IMR-90 (cell line): ENCODE measurements at regions not wholly inside any gene's neighbourhood (a gene's known extent, or its start where the extent isn't known, plus 50 kb on each side); places are given as distances from the start of the nearest gene placed in this dataset.

Source experiments
- ATAC-seq: fragments of 200-7000 bp; cut with Tn5 transposase; 2 replicates; pipeline ENCODE4 v1.9.1; 2020; ENCODE audit warnings: low read depth, mild to moderate bottlenecking, moderate library complexity
- BruUV-seq: library from RNA; stranded (reverse); fragments of 400-500 nt; replicated peaks from 2 replicates; lab custom pipeline; 2021; lab: Mats Ljungman, UMichigan
- CTCF ChIA-PET: fragments of 300-600 bp; formaldehyde crosslinking; extraction: SDS; loops from one replicate; lab custom pipeline; 2021; ENCODE audit warnings: antibody characterized with exemption; lab: Yijun Ruan, JAX
- POLR2A ChIA-PET: fragments of 300-600 bp; sonication (Branson Sonifier 250); formaldehyde crosslinking; loops from one replicate; lab custom pipeline; 2022; ENCODE audit warnings: antibody characterized with exemption; ENCODE audit not compliant: unreplicated experiment; lab: Charles Lee
- DNase-seq: peaks from one replicate; pipeline ENCODE4 v3.0.0; 2013
- H2AFZ ChIP-seq: replicated peaks from 2 replicates; pipeline ENCODE3; 2013; ENCODE audit warnings: low read length, mild to moderate bottlenecking; ENCODE audit not compliant: poor library complexity
- H2AK5ac ChIP-seq: 2 replicates; pipeline ENCODE4 v1.6.1; 2013; ENCODE audit warnings: low read depth, low read length, inconsistent platforms
- H2AK9ac ChIP-seq: replicated peaks from 2 replicates; pipeline ENCODE3; 2013; ENCODE audit warnings: mild to moderate bottlenecking, low read depth, low read length, moderate library complexity; ENCODE audit not compliant: poor library complexity
- H2BK120ac ChIP-seq: 2 replicates; pipeline ENCODE4 v1.6.1; 2013; ENCODE audit warnings: low read depth, low read length, inconsistent platforms
- H2BK15ac ChIP-seq: 3 replicates; pipeline ENCODE4 v1.6.1; 2013; ENCODE audit warnings: low read depth, low read length, inconsistent platforms
- H2BK20ac ChIP-seq: 2 replicates; pipeline ENCODE4 v1.6.1; 2013; ENCODE audit warnings: low read depth, mild to moderate bottlenecking, inconsistent platforms, low read length, moderate library complexity
- H2BK5ac ChIP-seq: 2 replicates; pipeline ENCODE4 v1.6.1; 2013; ENCODE audit warnings: mild to moderate bottlenecking, low read depth, low read length, inconsistent platforms; ENCODE audit not compliant: poor library complexity, severe bottlenecking
- H3K14ac ChIP-seq: replicated peaks from 2 replicates; pipeline ENCODE4 v1.6.1; 2013; ENCODE audit warnings: low read depth, low read length, inconsistent platforms
- H3K18ac ChIP-seq: 2 replicates; pipeline ENCODE4 v1.6.1; 2013; ENCODE audit warnings: low read depth, low read length, control low read depth
- H3K23ac ChIP-seq: 2 replicates; pipeline ENCODE4 v1.6.1; 2013; ENCODE audit warnings: low read depth, low read length, inconsistent platforms
- H3K27ac ChIP-seq: 2 replicates; pipeline ENCODE4 v1.5.1; 2013; ENCODE audit warnings: mild to moderate bottlenecking, control low read depth, low read length; ENCODE audit not compliant: insufficient read depth
- H3K27me3 ChIP-seq: 2 replicates; pipeline ENCODE4 v1.6.1; 2013; ENCODE audit warnings: low read length; ENCODE audit not compliant: control insufficient read depth, insufficient read depth
- H3K36me3 ChIP-seq: 2 replicates; pipeline ENCODE4 v1.6.1; 2013; ENCODE audit warnings: low read length, mixed read lengths; ENCODE audit not compliant: control insufficient read depth, insufficient read depth
- H3K4ac ChIP-seq: 2 replicates; pipeline ENCODE4 v1.6.1; 2013; ENCODE audit warnings: low read depth, low read length, inconsistent platforms
- H3K4me1 ChIP-seq: 2 replicates; pipeline ENCODE4 v1.6.1; 2013; ENCODE audit warnings: low read length, mixed read lengths; ENCODE audit not compliant: control insufficient read depth, insufficient read depth
- H3K4me2 ChIP-seq: 2 replicates; pipeline ENCODE4 v1.6.1; 2013; ENCODE audit warnings: low read depth, mild to moderate bottlenecking, control low read depth, low read length, moderate library complexity
- H3K4me3 ChIP-seq: 2 replicates; pipeline ENCODE4 v1.5.1; 2013; ENCODE audit warnings: low read depth, mild to moderate bottlenecking, control low read depth, low read length, moderate library complexity; ENCODE audit not compliant: insufficient read depth
- H3K56ac ChIP-seq: 2 replicates; pipeline ENCODE4 v1.6.1; 2013; ENCODE audit warnings: low read length, inconsistent platforms; ENCODE audit not compliant: insufficient read depth; ENCODE audit errors: extremely low read depth
- H3K79me1 ChIP-seq, 2 experiments: 2 replicates each; pipeline ENCODE4 v1.6.1; 2013; ENCODE audit warnings: low read length in 2 of 2, inconsistent platforms in 1 of 2, low read depth in 1 of 2
- H3K9ac ChIP-seq: 2 replicates; pipeline ENCODE4 v1.6.1; 2013; ENCODE audit warnings: low read depth, low read length, control low read depth
- H3K9me1 ChIP-seq: 2 replicates; pipeline ENCODE4 v1.6.1; 2013; ENCODE audit warnings: low read length, inconsistent platforms; ENCODE audit not compliant: insufficient read depth
- H3K9me3 ChIP-seq: 2 replicates; pipeline ENCODE4 v1.6.1; 2013; ENCODE audit warnings: low read length; ENCODE audit not compliant: control insufficient read depth, insufficient read depth
- H4K20me1 ChIP-seq: 2 replicates; pipeline ENCODE4 v1.6.1; 2013; ENCODE audit warnings: low read length, inconsistent platforms; ENCODE audit not compliant: insufficient read depth
- H4K5ac ChIP-seq: 2 replicates; pipeline ENCODE4 v1.6.1; 2013; ENCODE audit warnings: mild to moderate bottlenecking, low read depth, low read length, control low read depth
- H4K8ac ChIP-seq, 2 experiments: 2 replicates each; pipeline ENCODE4 v1.6.1; 2013; ENCODE audit warnings: low read depth in 2 of 2, low read length in 2 of 2, control low read depth in 1 of 2, inconsistent platforms in 1 of 2
- H4K91ac ChIP-seq: 2 replicates; pipeline ENCODE4 v1.6.1; 2013; ENCODE audit warnings: low read depth, low read length, inconsistent platforms; ENCODE audit not compliant: insufficient read depth
- NFE2L2 ChIP-seq: fragments of 150-350 bp; IDR thresholded peaks from 2 replicates; pipeline ENCODE4 v1.6.1; 2016; ENCODE audit warnings: low read depth, mild to moderate bottlenecking, low read length
- RAD21 ChIP-seq: IDR thresholded peaks from 2 replicates; pipeline ENCODE4 v1.6.1; 2012; ENCODE audit warnings: low read length, improper control_type of control experiment
- WGBS, 2 experiments: methylation state at CpG; one replicate each; pipeline versions ENCODE4 v1.1.5 to v1.1.7; 2013; ENCODE audit warnings: missing lambda C conversion rate in 2 of 2; ENCODE audit not compliant: insufficient read length in 1 of 2; ENCODE audit errors: extremely low coverage in 2 of 2; 5-methylcytosine and 5-hydroxymethylcytosine counted together
- dilution Hi-C: fragments of 300-500 bp; cut with HindIII; formaldehyde crosslinking; loops from one replicate; pipeline ENCODE4 v1.14.3; 2018; ENCODE audit warnings: low sequenced_read_pairs; ENCODE audit not compliant: unreplicated experiment
- in situ Hi-C: fragments of 300-500 bp; cut with MboI; formaldehyde crosslinking; loops from 3 replicates; pipeline ENCODE4 v1.14.3; 2019; ENCODE audit warnings: low sequenced_read_pairs, inconsistent platforms, mixed read lengths
- intact Hi-C: fragments of 100-400 bp; cut with micrococcal nuclease; formaldehyde crosslinking; loops from 2 replicates; pipeline ENCODE4 v1.10.0; 2022

DNA sequence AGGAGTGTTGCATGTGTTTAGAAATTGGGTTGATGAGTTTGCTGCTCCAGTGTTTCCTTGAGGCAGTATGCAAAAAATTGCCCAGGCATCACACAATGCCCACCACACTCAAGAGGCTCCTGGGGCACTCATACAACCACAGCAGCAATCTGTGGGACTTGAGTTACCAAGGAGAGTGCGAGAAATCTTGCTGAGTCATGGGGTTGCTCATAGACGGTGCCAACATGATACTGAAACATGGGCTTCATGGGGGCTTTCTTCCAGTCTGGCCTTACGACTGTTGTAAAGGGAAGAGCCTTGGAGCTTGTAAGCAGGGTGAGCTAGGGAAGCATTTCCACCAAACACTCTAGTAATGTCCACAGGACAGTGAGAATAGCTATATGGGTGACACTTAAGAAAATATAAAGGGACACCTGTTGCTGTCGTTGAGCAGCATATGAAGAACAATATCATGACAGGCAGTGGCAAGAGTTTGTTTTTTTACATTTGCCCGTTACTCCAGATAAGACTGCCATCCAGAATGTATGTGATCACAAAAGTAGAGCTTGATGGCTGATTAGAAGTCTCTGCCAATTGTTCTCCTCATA lies 1237.4 kb downstream of the UQCRFS1 start:
- Histone ChIP-seq H3K4me1 (no peaks in the 10 kb centered on the region), H3K27me3 (no peaks in the 10 kb centered on the region), H3K9me1 (no peaks in the 10 kb centered on the region), H3K27ac (no peak overlapping the region), H4K8ac (no peak overlapping the region), H2BK15ac (no peak overlapping the region), H2AK9ac (no peak overlapping the region), H3K4ac (no peak overlapping the region), H3K14ac (no peak overlapping the region), H2BK120ac (no peak overlapping the region), H4K5ac (no peak overlapping the region), H3K36me3 (no peaks in the 10 kb centered on the region), H3K9ac (no peak overlapping the region), H2AFZ (no peak overlapping the region), H2AK5ac (no peak overlapping the region), H3K4me2 (no peak overlapping the region), H4K20me1 (no peaks in the 10 kb centered on the region), H4K91ac (no peak overlapping the region), H3K56ac (no peak overlapping the region), H3K4me3 (no peak overlapping the region), H3K18ac (no peak overlapping the region), H3K79me1 (no peaks in the 10 kb centered on the region), H2BK20ac (no peak overlapping the region), H3K23ac (no peak overlapping the region), H3K9me3 (peaks cover 21% of the 10 kb centered on the region), H2BK5ac (no peak overlapping the region)
- intact Hi-C loops = no loop called here
- DNase-seq = no peak
- WGBS, 2 experiments = no CpG with 5 or more reads among the region's 5 CpGs
- ChIA-PET CTCF (no interaction called here), POLR2A (no interaction called here)
- no TSS peak for BruUV-seq
- in situ Hi-C loops = no loop called here
- no peak for TF ChIP-seq RAD21
- TF ChIP-seq NFE2L2 = peak; percentile 70
- dilution Hi-C loops = no loop called here
- ATAC-seq = no peak
